ENCODE measurements at regions not wholly inside any gene's neighbourhood (a gene's known extent, or its start where the extent isn't known, plus 50 kb on each side); places are given as distances from the start of the nearest gene placed in this dataset.
"Not testable (repeated sequence)": the region's sequence is repeated elsewhere in the genome, so short reads cannot be mapped to it uniquely, and the experiment has no call there.

GRCh38 chr14:83614956-83615355, 1915.0 kb upstream of the FLRT2 start:
- DNase-seq (ENCODE audit: low read depth in 1 of 2, low spot score in 1 of 2), result no peak
- Histone ChIP-seq H3K27ac (replicated peaks) (no peak overlapping the region), H3K4me3 (replicated peaks; ENCODE audit: insufficient read depth, low read length) (no peak overlapping the region), H3K27me3 (ENCODE audit: insufficient read depth, poor library complexity, severe bottlenecking) (no peaks in the 10 kb centered on the region)
- no peak for TF ChIP-seq GABPA (IDR thresholded peaks at IDR 0.05; ENCODE audit: low read depth)

GRCh38 chr14:83624541-83624940, 1905.4 kb upstream of the FLRT2 start:
- Histone ChIP-seq H3K27ac (replicated peaks) (no peak overlapping the region), H3K4me3 (replicated peaks; ENCODE audit: insufficient read depth, low read length) (no peak overlapping the region), H3K27me3 (ENCODE audit: insufficient read depth, poor library complexity, severe bottlenecking) (no peaks in the 10 kb centered on the region)
- no peak for TF ChIP-seq REST (IDR thresholded peaks at IDR 0.05; ENCODE audit: insufficient replicate concordance, low read depth)
- TF ChIP-seq POLR2AphosphoS5 (IDR thresholded peaks at IDR 0.05; ENCODE audit: low read depth), result no peak
- TF ChIP-seq GABPA (IDR thresholded peaks at IDR 0.05; ENCODE audit: low read depth), result no peak
- no peak for TF ChIP-seq CTCF (IDR thresholded peaks at IDR 0.05; ENCODE audit: insufficient read depth, low read length)
- TF ChIP-seq SPI1 (IDR thresholded peaks at IDR 0.05; ENCODE audit: borderline replicate concordance, low read depth), result no peak
- DNase-seq (ENCODE audit: low read depth in 1 of 2, low spot score in 1 of 2), result no peak

- Histone ChIP-seq H3K4me3 (replicated peaks; ENCODE audit: insufficient read depth, low read length) (no peak overlapping the region), H3K27ac (replicated peaks) (peak overlapping the region; percentile 77), H3K27me3 (ENCODE audit: insufficient read depth, poor library complexity, severe bottlenecking) (no peaks in the 10 kb centered on the region)
- TF ChIP-seq POLR2AphosphoS5 (IDR thresholded peaks at IDR 0.05; ENCODE audit: low read depth), result peak; percentile 56; the same call in 1 of the 2 replicates
- TF ChIP-seq GABPA (IDR thresholded peaks at IDR 0.05; ENCODE audit: low read depth), result no peak; the same call in 1 of the 2 replicates
- peak; percentile 89 for TF ChIP-seq SPI1 (IDR thresholded peaks at IDR 0.05; ENCODE audit: borderline replicate concordance, low read depth)
- TF ChIP-seq CTCF (IDR thresholded peaks at IDR 0.05; ENCODE audit: insufficient read depth, low read length), result no peak
- no peak for TF ChIP-seq REST (IDR thresholded peaks at IDR 0.05; ENCODE audit: insufficient replicate concordance, low read depth)
- peak; percentile 74 to 80 for DNase-seq (ENCODE audit: low read depth in 1 of 2, low spot score in 1 of 2)
Measured at GRCh38 chr14:83632375-83632774, 1897.6 kb upstream of the FLRT2 start.

- Histone ChIP-seq H3K27me3 (ENCODE audit: insufficient read depth, poor library complexity, severe bottlenecking) (no peaks in the 10 kb centered on the region), H3K4me3 (replicated peaks; ENCODE audit: insufficient read depth, low read length) (no peak overlapping the region), H3K27ac (replicated peaks) (no peak overlapping the region)
- DNase-seq (ENCODE audit: low read depth in 1 of 2, low spot score in 1 of 2), result no peak
- no peak for TF ChIP-seq REST (IDR thresholded peaks at IDR 0.05; ENCODE audit: insufficient replicate concordance, low read depth)
- TF ChIP-seq POLR2AphosphoS5 (IDR thresholded peaks at IDR 0.05; ENCODE audit: low read depth), result no peak
- TF ChIP-seq CTCF (IDR thresholded peaks at IDR 0.05; ENCODE audit: insufficient read depth, low read length), result no peak
- TF ChIP-seq GABPA (IDR thresholded peaks at IDR 0.05; ENCODE audit: low read depth), result no peak
- no peak for TF ChIP-seq SPI1 (IDR thresholded peaks at IDR 0.05; ENCODE audit: borderline replicate concordance, low read depth)
Measured at GRCh38 chr14:83638748-83639504, 1891.0 kb upstream of the FLRT2 start.

- H3K27me3 ChIP-seq (ENCODE audit: insufficient read depth, poor library complexity, severe bottlenecking); DNase-seq (ENCODE audit: low read depth in 1 of 2, low spot score in 1 of 2); H3K4me3 ChIP-seq (replicated peaks; ENCODE audit: insufficient read depth, low read length); H3K27ac ChIP-seq (replicated peaks): not testable (repeated sequence)
Measured at GRCh38 chr14:83639505-83639875, 1890.5 kb upstream of the FLRT2 start.
